ENCODE measurements at regions not wholly inside any gene's neighbourhood (a gene's known extent, or its start where the extent isn't known, plus 50 kb on each side); places are given as distances from the start of the nearest gene placed in this dataset.

- intact Hi-C loops (cut with micrococcal nuclease; ENCODE audit: unreplicated experiment), result no loop called here
- BruUV-seq (replicated peaks), result no TSS peak
- Mint-ChIP-seq H3K9me3 (ENCODE audit: low read depth, unreplicated experiment) (peaks cover 2% of the 10 kb centered on the region), H3K36me3 (ENCODE audit: insufficient read depth, unreplicated experiment) (no peaks in the 10 kb centered on the region), H3K4me3 (ENCODE audit: low read depth, unreplicated experiment) (no peak overlapping the region), H3K27me3 (ENCODE audit: unreplicated experiment) (no peaks in the 10 kb centered on the region), H3K4me1 (ENCODE audit: low read depth, unreplicated experiment) (peaks cover 18% of the 10 kb centered on the region), H3K27ac (ENCODE audit: unreplicated experiment) (no peak overlapping the region)
- no peak for DNase-seq
- no peak for TF ChIP-seq CTCF (IDR thresholded peaks at IDR 0.05; ENCODE audit: unreplicated experiment)
- CTCF ChIA-PET, result interaction anchor here (0.5 kb wide), 1 partner anchor 630 kb away, joined by 5 read pairs; no protein-coding TSS in a partner anchor
Observed at GRCh38 chr6:14499309-14499708, 381.7 kb downstream of the CD83 start.

- no TSS peak for BruUV-seq (replicated peaks)
- DNase-seq, result no peak
- no peak for TF ChIP-seq CTCF (IDR thresholded peaks at IDR 0.05; ENCODE audit: unreplicated experiment)
- CTCF ChIA-PET, result no interaction called here
- no peaks in the 10 kb centered on the region for H3K27me3 Mint-ChIP-seq (ENCODE audit: unreplicated experiment)
- intact Hi-C loops (cut with micrococcal nuclease; ENCODE audit: unreplicated experiment), result no loop called here
- no peak overlapping the region for H3K27ac Mint-ChIP-seq (ENCODE audit: unreplicated experiment)
- peaks cover 18% of the 10 kb centered on the region for H3K4me1 Mint-ChIP-seq (ENCODE audit: low read depth, unreplicated experiment)
- H3K4me3 Mint-ChIP-seq (ENCODE audit: low read depth, unreplicated experiment), result no peak overlapping the region
- H3K36me3 Mint-ChIP-seq (ENCODE audit: insufficient read depth, unreplicated experiment), result no peaks in the 10 kb centered on the region
- peaks cover 2% of the 10 kb centered on the region for H3K9me3 Mint-ChIP-seq (ENCODE audit: low read depth, unreplicated experiment)
Observed at GRCh38 chr6:14499841-14500240, 382.3 kb downstream of the CD83 start.

GRCh38 chr6:14500809-14501208, 383.2 kb downstream of the CD83 start:
- intact Hi-C loops (cut with micrococcal nuclease; ENCODE audit: unreplicated experiment), result no loop called here
- peaks cover 18% of the 10 kb centered on the region for H3K4me1 Mint-ChIP-seq (ENCODE audit: low read depth, unreplicated experiment)
- H3K27me3 Mint-ChIP-seq (ENCODE audit: unreplicated experiment), result no peaks in the 10 kb centered on the region
- H3K9me3 Mint-ChIP-seq (ENCODE audit: low read depth, unreplicated experiment), result peaks cover 2% of the 10 kb centered on the region
- no peak for DNase-seq
- H3K27ac Mint-ChIP-seq (ENCODE audit: unreplicated experiment), result no peak overlapping the region
- TF ChIP-seq CTCF (IDR thresholded peaks at IDR 0.05; ENCODE audit: unreplicated experiment), result no peak
- CTCF ChIA-PET, result no interaction called here
- H3K4me3 Mint-ChIP-seq (ENCODE audit: low read depth, unreplicated experiment), result no peak overlapping the region
- H3K36me3 Mint-ChIP-seq (ENCODE audit: insufficient read depth, unreplicated experiment), result no peaks in the 10 kb centered on the region
- no TSS peak for BruUV-seq (replicated peaks)

- Mint-ChIP-seq H3K4me3 (ENCODE audit: low read depth, unreplicated experiment) (no peak overlapping the region), H3K27me3 (ENCODE audit: unreplicated experiment) (no peaks in the 10 kb centered on the region), H3K9me3 (ENCODE audit: low read depth, unreplicated experiment) (peaks cover 2% of the 10 kb centered on the region), H3K36me3 (ENCODE audit: insufficient read depth, unreplicated experiment) (no peaks in the 10 kb centered on the region), H3K4me1 (ENCODE audit: low read depth, unreplicated experiment) (peaks cover 18% of the 10 kb centered on the region), H3K27ac (ENCODE audit: unreplicated experiment) (no peak overlapping the region)
- TF ChIP-seq CTCF (IDR thresholded peaks at IDR 0.05; ENCODE audit: unreplicated experiment), result no peak
- intact Hi-C loops (cut with micrococcal nuclease; ENCODE audit: unreplicated experiment), result no loop called here
- no TSS peak for BruUV-seq (replicated peaks)
- CTCF ChIA-PET, result no interaction called here
- DNase-seq, result no peak
Observed at GRCh38 chr6:14501240-14501639, 383.7 kb downstream of the CD83 start.
